GM13976 (cell line): ENCODE measurements at regions not wholly inside any gene's neighbourhood (a gene's known extent, or its start where the extent isn't known, plus 50 kb on each side); places are given as distances from the start of the nearest gene placed in this dataset.

Experiments
- DNase-seq: peaks from one replicate; pipeline ENCODE4 v3.0.0; 2012; ENCODE audit warnings: low spot score
- in situ Hi-C: fragments of 300-500 bp; cut with MboI; formaldehyde crosslinking; loops from one replicate; pipeline ENCODE4 v1.12.0; 2022; ENCODE audit warnings: low sequenced_read_pairs, mixed read lengths, inconsistent platforms; ENCODE audit not compliant: unreplicated experiment
- TF ChIP-seq, protein P1 (sequence below): IDR thresholded peaks from 2 replicates; pipeline ENCODE4 v1.5.1; 2012; ENCODE audit warnings: borderline replicate concordance, mild to moderate bottlenecking; ENCODE audit not compliant: insufficient read depth; ENCODE audit errors: extremely low read depth, missing control alignments, control extremely low read depth

DNA sequence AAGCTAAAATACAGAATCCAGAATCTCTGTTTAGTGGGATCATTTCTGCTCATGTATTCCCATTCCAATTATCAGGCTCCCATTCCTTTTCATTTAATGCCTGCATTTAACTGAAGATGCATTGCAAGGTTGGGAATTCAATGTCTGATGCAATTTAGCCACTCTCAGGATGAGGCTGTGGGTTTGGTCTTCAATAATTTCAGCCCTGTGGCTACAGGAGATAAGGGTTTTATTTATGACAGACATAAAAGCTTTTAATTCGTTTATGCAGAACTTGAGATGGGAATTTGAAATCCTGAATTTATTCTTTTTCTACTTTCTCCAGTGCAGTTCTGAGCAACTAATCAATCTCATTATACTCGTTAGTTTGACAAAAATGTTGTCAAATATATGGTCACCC, 1225.9 kb downstream of the PCDH18 start:
- TF ChIP-seq, protein P1, sequence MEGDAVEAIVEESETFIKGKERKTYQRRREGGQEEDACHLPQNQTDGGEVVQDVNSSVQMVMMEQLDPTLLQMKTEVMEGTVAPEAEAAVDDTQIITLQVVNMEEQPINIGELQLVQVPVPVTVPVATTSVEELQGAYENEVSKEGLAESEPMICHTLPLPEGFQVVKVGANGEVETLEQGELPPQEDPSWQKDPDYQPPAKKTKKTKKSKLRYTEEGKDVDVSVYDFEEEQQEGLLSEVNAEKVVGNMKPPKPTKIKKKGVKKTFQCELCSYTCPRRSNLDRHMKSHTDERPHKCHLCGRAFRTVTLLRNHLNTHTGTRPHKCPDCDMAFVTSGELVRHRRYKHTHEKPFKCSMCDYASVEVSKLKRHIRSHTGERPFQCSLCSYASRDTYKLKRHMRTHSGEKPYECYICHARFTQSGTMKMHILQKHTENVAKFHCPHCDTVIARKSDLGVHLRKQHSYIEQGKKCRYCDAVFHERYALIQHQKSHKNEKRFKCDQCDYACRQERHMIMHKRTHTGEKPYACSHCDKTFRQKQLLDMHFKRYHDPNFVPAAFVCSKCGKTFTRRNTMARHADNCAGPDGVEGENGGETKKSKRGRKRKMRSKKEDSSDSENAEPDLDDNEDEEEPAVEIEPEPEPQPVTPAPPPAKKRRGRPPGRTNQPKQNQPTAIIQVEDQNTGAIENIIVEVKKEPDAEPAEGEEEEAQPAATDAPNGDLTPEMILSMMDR: no peak
- in situ Hi-C loops: no loop called here
- DNase-seq: no peak

DNA sequence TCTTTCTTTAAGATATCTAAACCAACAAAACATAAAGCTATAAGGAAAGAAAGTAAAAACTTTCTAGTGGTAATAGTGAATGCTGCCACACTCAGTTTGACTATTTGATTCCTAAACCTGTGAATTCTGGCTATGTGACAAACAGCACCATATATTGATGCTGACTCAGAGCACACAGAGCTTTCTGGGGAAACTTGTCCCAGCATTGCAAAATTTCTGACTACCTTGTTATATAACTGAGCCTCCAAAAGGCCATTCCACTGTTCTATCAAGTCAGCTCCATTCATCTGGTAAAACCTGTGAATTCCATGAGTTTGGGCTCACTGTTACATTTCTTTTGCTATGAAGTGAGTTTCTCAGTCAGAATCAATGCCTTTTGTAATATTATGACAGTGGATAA, 1229.7 kb downstream of the PCDH18 start:
- in situ Hi-C loops: no loop called here
- TF ChIP-seq, protein P1: no peak
- DNase-seq: no peak

DNA sequence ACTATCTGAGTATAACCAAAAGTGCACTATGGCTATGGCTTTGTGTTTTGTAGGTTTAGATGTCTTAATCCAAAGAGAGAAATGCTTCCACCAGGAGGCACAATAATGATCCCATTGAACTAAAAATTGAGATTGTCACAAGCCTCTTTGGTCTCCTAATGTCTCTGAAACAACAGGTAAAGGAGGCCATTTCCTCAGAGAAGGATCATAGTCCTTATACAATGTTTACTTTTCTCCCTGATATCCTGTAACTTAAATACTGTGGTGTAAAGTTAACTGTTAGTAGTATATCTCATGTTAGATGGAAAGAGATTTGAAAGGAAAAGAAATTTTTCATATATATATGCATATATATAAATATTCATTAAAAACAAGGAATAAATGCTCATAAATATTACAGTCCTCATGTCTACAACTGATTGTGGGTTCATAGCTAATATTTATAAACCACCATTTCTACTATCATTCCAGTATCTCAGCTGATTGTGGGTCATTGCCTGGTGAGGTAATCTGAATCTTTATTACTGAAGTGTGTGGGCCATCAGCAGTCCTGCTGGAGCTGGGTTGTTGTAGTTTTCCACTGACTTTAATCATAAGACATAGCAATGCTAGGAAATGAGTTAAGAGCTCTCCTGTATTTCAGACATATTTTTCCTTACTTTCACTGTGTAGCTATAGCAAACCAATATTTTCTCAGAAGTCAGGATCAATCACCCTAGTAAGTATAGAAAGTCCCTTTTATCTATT, 1230.4 kb downstream of the PCDH18 start:
- no peak for DNase-seq
- TF ChIP-seq, protein P1: no peak
- in situ Hi-C loops: no loop called here

DNA sequence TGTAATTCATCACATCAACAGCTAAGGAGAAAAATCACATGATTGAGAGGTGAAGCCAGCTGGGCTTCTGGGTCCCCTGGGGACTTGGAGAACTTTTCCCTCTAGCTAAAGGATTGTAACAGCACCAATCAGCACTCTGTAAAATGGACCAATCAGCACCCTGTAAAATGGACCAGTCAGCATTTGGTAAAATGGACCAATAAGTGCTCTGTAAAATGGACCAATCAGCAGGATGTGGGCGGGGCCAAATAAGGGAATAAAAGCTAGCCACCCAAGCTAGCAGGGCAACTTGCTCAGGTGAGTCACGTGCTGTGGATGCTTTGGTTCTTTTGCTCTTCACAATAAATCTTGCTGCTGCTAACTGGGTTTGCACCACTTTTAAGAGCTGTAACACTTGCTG, 1248.3 kb downstream of the PCDH18 start:
- no peak for DNase-seq
- TF ChIP-seq, protein P1: no peak
- in situ Hi-C loops: no loop called here

DNA sequence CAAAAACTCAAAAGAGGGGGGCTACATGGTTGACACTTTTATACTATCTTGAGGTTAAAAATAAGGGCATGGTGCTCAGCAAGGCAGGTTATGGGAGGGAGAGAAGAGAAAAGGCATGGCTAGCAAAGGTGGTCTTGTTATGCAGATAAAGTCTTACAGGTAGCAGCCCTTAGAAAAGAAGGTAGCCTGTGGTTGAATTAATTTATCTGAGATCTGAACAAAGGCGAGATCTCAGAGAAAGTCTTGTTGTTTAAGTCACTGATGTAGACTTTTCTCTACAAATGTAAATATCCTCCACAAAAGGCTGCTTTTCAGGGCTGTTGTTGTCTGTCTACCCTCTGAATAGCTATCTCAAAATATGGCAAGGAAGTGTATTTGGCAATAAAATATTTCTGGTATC, 1250.4 kb downstream of the PCDH18 start:
- no peak for DNase-seq
- TF ChIP-seq, protein P1: no peak
- in situ Hi-C loops: no loop called here

DNA sequence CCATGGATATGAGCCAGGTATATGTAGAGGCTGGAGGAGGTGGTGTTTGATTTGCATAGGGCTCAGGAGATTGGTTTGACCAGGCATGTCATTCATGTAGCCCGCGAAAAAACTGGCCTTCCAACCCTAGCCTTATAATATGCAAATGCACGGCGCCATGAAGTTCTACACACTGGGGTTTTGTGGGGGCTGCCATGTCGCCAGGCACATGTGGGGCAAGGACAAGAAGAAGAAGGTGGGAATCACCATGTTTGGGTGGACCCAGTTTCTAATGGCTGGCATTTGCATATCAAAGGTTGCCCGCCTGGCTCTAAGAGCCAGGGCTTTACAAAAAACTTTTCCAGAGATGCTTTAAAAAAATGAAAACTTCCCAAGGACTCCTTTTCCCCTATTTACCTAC, 1251.0 kb downstream of the PCDH18 start:
- in situ Hi-C loops: no loop called here
- no peak for DNase-seq
- TF ChIP-seq, protein P1: no peak
